SK-N-MC (cell line): ENCODE measurements at regions not wholly inside any gene's neighbourhood (a gene's known extent, or its start where the extent isn't known, plus 50 kb on each side); places are given as distances from the start of the nearest gene placed in this dataset.

Experiments used
- DNase-seq: peaks from one replicate; pipeline ENCODE4 v3.0.0-alpha.2; 2011; ENCODE audit warnings: low read depth, low spot score
- H3K27ac ChIP-seq: fragments of 200-600 bp; sonication (generic); 2 replicates; pipeline ENCODE4 v1.5.1; 2016; ENCODE audit warnings: mixed run types
- H3K36me3 ChIP-seq: fragments of 200-600 bp; sonication (generic); 2 replicates; pipeline ENCODE4 v1.6.1; 2017; ENCODE audit warnings: antibody characterized with exemption, low read length, mixed read lengths; ENCODE audit not compliant: insufficient read depth
- H3K4me3 ChIP-seq: fragments of 200-600 bp; sonication (generic); 2 replicates; pipeline ENCODE4 v1.5.1; 2016
- H3K9ac ChIP-seq: fragments of 200-600 bp; sonication (generic); 2 replicates; pipeline ENCODE4 v1.8.0; 2017; ENCODE audit warnings: mixed run types, mixed read lengths; ENCODE audit not compliant: insufficient read length
- H3K9me3 ChIP-seq: fragments of 200-600 bp; sonication (generic); 2 replicates; pipeline ENCODE4 v1.6.1; 2017; ENCODE audit warnings: low read depth, mild to moderate bottlenecking, antibody characterized with exemption, low read length, moderate library complexity, mixed read lengths
- EZH2 ChIP-seq: fragments of 200-600 bp; sonication (generic); IDR thresholded peaks from one replicate; pipeline ENCODE4 v1.6.1; 2017; ENCODE audit warnings: antibody characterized with exemption
- FOXP2 ChIP-seq: optimal IDR thresholded peaks from 2 replicates; pipeline ENCODE3; 2011; ENCODE audit warnings: mild to moderate bottlenecking, moderate library complexity; ENCODE audit not compliant: insufficient read depth; ENCODE audit errors: extremely low read length, control extremely low read depth
- POLR2AphosphoS5 ChIP-seq: IDR thresholded peaks from 2 replicates; pipeline ENCODE4 v1.6.1; 2012; ENCODE audit warnings: mild to moderate bottlenecking, low read depth, low read length, borderline replicate concordance

DNA sequence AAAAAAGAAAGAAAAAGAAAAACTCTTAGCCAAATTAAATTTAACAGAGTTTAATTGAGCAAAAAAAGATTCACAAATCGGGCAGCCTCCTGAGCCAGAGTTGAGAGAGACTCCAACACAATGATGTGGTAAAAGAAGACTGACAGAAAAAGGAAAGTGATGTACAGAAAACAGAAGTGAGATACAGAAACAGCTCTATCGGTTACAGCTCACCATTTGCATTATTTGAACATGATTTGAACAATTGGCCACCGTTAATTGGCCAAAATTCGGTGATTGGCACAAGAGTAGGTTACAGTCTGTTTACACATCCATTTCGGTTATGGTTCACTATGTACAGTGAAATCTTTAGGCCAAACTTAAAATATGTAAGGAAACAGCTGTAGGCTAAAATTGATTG, 117.7 kb downstream of the SPTSSA start:
- no peak overlapping the region for H3K9ac ChIP-seq
- H3K36me3 ChIP-seq, result no peaks in the 10 kb centered on the region
- no peak overlapping the region for H3K4me3 ChIP-seq
- no peaks in the 10 kb centered on the region for H3K9me3 ChIP-seq
- TF ChIP-seq FOXP2 (no peak), EZH2 (no peak), POLR2AphosphoS5 (no peak)
- H3K27ac ChIP-seq, result no peak overlapping the region
- DNase-seq, result no peak

DNA sequence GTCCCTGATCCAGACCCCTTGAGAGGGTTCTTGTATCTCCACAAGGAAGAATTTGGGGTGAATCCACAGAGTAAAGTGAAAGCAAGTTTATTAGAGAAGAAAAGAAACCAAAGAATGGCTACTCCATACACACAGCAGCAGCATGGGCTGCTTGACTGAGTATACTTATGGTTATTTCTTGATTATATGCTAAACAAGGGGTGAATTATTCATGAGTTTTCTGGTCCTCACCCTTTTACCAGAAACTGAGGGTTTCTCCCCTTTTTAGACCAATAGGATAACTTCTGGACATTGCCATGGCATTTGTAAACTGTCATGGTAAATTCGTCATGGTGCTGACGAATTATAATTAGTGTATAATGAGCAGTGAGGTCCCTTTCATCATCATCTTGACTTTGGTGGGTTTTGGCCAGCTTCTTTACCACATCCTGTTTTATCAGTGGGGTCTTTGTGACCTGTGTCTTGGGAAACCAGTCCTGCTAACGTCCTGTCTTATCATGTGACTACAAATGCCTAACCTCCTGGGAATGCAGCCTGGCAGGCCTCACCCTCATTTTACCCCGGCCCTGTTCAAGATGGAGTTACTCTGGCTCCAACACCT, 121.9 kb downstream of the SPTSSA start:
- H3K36me3 ChIP-seq, result no peaks in the 10 kb centered on the region
- no peak overlapping the region for H3K4me3 ChIP-seq
- no peak overlapping the region for H3K9ac ChIP-seq
- H3K27ac ChIP-seq, result no peak overlapping the region
- H3K9me3 ChIP-seq, result no peaks in the 10 kb centered on the region
- no peak for DNase-seq
- TF ChIP-seq FOXP2, result no peak
- no peak for TF ChIP-seq EZH2
- no peak for TF ChIP-seq POLR2AphosphoS5

GRCh38 chr14:34338056-34338455, 124.0 kb downstream of the SPTSSA start:
- H3K36me3 ChIP-seq, result no peaks in the 10 kb centered on the region
- H3K9ac ChIP-seq, result no peak overlapping the region
- no peak for TF ChIP-seq FOXP2
- no peak for TF ChIP-seq EZH2
- TF ChIP-seq POLR2AphosphoS5, result no peak
- no peak for DNase-seq
- no peak overlapping the region for H3K4me3 ChIP-seq
- H3K27ac ChIP-seq, result no peak overlapping the region
- no peaks in the 10 kb centered on the region for H3K9me3 ChIP-seq

GRCh38 chr14:34336501-34336900, 125.5 kb downstream of the SPTSSA start:
- no peaks in the 10 kb centered on the region for H3K36me3 ChIP-seq
- DNase-seq, result no peak
- no peak overlapping the region for H3K27ac ChIP-seq
- H3K9me3 ChIP-seq, result no peaks in the 10 kb centered on the region
- H3K4me3 ChIP-seq, result no peak overlapping the region
- TF ChIP-seq EZH2, result no peak
- no peak for TF ChIP-seq POLR2AphosphoS5
- no peak for TF ChIP-seq FOXP2
- no peak overlapping the region for H3K9ac ChIP-seq

- H3K9ac ChIP-seq, result no peak overlapping the region
- no peak for DNase-seq
- no peak overlapping the region for H3K4me3 ChIP-seq
- no peaks in the 10 kb centered on the region for H3K36me3 ChIP-seq
- TF ChIP-seq POLR2AphosphoS5 (no peak), EZH2 (no peak), FOXP2 (no peak)
- no peaks in the 10 kb centered on the region for H3K9me3 ChIP-seq
- no peak overlapping the region for H3K27ac ChIP-seq
Measured at GRCh38 chr14:34335968-34336367, 126.1 kb downstream of the SPTSSA start.

- Histone ChIP-seq H3K9ac (no peak overlapping the region), H3K27ac (no peak overlapping the region), H3K36me3 (no peaks in the 10 kb centered on the region), H3K4me3 (no peak overlapping the region), H3K9me3 (no peaks in the 10 kb centered on the region)
- TF ChIP-seq FOXP2 (no peak), POLR2AphosphoS5 (no peak), EZH2 (no peak)
- DNase-seq, result no peak
Measured at GRCh38 chr14:34334329-34334728, 127.7 kb downstream of the SPTSSA start.

DNA sequence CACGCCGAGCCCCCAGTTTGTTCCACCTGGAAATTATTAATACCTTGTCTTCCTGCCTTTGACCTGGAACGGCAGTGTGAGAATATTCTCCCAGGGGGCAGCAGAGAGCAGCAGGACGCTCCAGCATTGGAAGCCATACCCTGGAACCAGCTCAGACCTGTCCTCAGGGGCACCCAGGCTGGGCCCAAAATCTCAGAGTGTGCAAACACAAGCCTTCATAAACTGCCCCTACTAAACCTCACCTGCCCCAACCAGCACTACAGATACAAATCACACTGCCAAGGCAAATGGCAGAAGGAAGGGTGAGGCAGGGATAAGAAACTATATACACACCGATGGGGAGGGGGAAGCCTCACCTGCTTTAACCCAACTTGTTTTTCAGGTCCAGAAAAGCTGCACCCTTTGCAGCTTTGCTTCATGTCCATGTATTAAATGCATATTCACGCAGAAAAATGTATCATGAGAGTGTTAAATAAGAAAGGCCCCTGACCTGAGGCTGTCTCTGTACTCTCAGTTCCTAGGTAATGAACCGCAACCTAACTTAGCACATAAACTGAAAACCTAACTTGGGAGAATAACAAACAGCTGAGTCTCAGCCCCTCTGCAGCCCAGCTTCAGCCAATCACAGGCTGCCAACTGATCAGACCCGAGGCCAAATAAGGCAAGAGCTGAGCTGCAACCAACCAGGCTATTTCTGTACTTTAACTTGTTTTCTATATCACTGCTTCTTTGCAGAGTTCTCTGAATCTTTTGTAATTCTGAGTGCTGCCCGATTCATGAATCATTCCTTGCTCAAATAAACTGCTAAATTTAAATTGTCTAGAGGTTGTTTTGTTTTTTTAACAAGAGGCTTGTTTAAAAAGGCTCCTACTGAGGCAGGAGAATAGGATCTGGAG, 130.1 kb downstream of the SPTSSA start:
- no peak overlapping the region for H3K4me3 ChIP-seq
- H3K36me3 ChIP-seq, result no peaks in the 10 kb centered on the region
- 0 out of 2 replicates have a peak overlapping the region, but pooled peaks have one; percentile 16 for H3K27ac ChIP-seq
- no peak for DNase-seq
- H3K9me3 ChIP-seq, result no peaks in the 10 kb centered on the region
- no peak overlapping the region for H3K9ac ChIP-seq
- TF ChIP-seq POLR2AphosphoS5, result no peak
- TF ChIP-seq FOXP2, result no peak
- TF ChIP-seq EZH2, result no peak

DNA sequence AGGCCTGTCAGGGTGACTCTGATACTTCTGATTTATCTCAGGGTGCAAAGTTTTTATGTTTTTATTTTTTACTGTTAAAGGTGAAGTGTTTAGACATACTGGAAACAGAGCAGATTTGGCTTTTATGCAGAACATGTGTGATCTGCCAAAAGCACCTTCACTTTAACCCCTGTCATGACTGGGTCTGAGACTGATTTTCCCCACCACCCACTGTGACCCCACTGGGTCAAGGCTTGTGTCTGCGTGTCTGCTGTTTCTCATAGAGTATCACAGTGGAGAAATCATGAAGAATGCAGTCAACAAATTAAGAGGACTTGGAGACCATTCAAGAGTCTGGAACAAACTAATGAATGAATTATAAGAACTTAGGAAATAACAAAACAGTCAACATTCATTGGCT, 131.2 kb downstream of the SPTSSA start:
- no peaks in the 10 kb centered on the region for H3K9me3 ChIP-seq
- DNase-seq, result no peak
- H3K36me3 ChIP-seq, result no peaks in the 10 kb centered on the region
- no peak overlapping the region for H3K27ac ChIP-seq
- H3K4me3 ChIP-seq, result no peak overlapping the region
- TF ChIP-seq EZH2 (no peak), POLR2AphosphoS5 (no peak), FOXP2 (no peak)
- no peak overlapping the region for H3K9ac ChIP-seq

DNA sequence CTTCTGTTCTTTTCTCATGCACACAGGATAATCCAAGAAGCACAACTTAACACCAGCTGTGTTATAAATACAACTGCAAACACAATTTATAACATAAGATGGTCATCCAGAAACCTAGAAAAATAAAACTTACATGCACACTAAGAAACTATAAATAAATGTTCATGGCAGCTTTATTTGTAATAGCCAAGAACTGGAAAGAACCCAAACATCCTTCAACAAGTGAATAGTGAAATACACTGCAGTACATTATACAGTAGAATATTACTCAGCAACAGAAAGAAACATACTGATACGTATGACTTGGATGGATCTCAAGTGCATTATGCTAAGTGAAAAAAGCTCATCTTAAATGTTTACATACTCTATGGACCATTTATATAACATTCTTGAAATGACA, 132.7 kb downstream of the SPTSSA start:
- Histone ChIP-seq H3K36me3 (no peaks in the 10 kb centered on the region), H3K27ac (no peak overlapping the region), H3K4me3 (no peak overlapping the region), H3K9ac (no peak overlapping the region), H3K9me3 (no peaks in the 10 kb centered on the region)
- DNase-seq, result no peak
- no peak for TF ChIP-seq POLR2AphosphoS5
- no peak for TF ChIP-seq FOXP2
- TF ChIP-seq EZH2, result no peak
